WTC11 (cell line): ENCODE measurements at regions not wholly inside any gene's neighbourhood (a gene's known extent, or its start where the extent isn't known, plus 50 kb on each side); places are given as distances from the start of the nearest gene placed in this dataset.

ENCODE experiments used
- CTCF ChIP-seq: fragments of 200-600 bp; IDR thresholded peaks from 2 replicates; pipeline ENCODE4 v1.8.0; 2022; ENCODE audit warnings: antibody characterized with exemption
- MYBL2 ChIP-seq: sonication (generic); formaldehyde crosslinking; IDR thresholded peaks from 2 replicates; pipeline ENCODE4 v1.8.1; 2023; ENCODE audit warnings: mild to moderate bottlenecking, moderate library complexity, missing genetic modification reagents
- TEAD4 ChIP-seq: sonication (generic); formaldehyde crosslinking; IDR thresholded peaks from 2 replicates; pipeline ENCODE4 v1.8.0; 2022; ENCODE audit warnings: mild to moderate bottlenecking, missing genetic modification reagents
- ZBTB43 ChIP-seq: sonication (generic); formaldehyde crosslinking; IDR thresholded peaks from 2 replicates; pipeline ENCODE4 v1.8.1; 2023; ENCODE audit warnings: mild to moderate bottlenecking, missing genetic modification reagents
- TF ChIP-seq, protein P1 (sequence below): sonication (generic); formaldehyde crosslinking; IDR thresholded peaks from 2 replicates; pipeline ENCODE4 v1.8.1; 2023; ENCODE audit warnings: mild to moderate bottlenecking, moderate library complexity, missing genetic modification reagents
- TF ChIP-seq, protein P2 (sequence below): sonication (generic); formaldehyde crosslinking; IDR thresholded peaks from 2 replicates; pipeline ENCODE4 v1.8.1; 2023; ENCODE audit warnings: mild to moderate bottlenecking, missing genetic modification reagents, borderline replicate concordance
- TF ChIP-seq, protein P3 (sequence below): sonication (generic); formaldehyde crosslinking; IDR thresholded peaks from 2 replicates; pipeline ENCODE4 v1.8.1; 2023; ENCODE audit warnings: mild to moderate bottlenecking, missing genetic modification reagents
- TF ChIP-seq, protein P4 (sequence below): sonication (generic); formaldehyde crosslinking; IDR thresholded peaks from 2 replicates; pipeline ENCODE4 v1.8.1; 2022; ENCODE audit warnings: missing genetic modification reagents, borderline replicate concordance

- no peak for TF ChIP-seq ZBTB43
- TF ChIP-seq, protein P1, sequence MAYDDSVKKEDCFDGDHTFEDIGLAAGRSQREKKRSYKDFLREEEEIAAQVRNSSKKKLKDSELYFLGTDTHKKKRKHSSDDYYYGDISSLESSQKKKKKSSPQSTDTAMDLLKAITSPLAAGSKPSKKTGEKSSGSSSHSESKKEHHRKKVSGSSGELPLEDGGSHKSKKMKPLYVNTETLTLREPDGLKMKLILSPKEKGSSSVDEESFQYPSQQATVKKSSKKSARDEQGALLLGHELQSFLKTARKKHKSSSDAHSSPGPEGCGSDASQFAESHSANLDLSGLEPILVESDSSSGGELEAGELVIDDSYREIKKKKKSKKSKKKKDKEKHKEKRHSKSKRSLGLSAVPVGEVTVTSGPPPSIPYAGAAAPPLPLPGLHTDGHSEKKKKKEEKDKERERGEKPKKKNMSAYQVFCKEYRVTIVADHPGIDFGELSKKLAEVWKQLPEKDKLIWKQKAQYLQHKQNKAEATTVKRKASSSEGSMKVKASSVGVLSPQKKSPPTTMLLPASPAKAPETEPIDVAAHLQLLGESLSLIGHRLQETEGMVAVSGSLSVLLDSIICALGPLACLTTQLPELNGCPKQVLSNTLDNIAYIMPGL (CRISPR knock-in tag), result no peak
- TF ChIP-seq CTCF, result no peak
- TF ChIP-seq, protein P2, sequence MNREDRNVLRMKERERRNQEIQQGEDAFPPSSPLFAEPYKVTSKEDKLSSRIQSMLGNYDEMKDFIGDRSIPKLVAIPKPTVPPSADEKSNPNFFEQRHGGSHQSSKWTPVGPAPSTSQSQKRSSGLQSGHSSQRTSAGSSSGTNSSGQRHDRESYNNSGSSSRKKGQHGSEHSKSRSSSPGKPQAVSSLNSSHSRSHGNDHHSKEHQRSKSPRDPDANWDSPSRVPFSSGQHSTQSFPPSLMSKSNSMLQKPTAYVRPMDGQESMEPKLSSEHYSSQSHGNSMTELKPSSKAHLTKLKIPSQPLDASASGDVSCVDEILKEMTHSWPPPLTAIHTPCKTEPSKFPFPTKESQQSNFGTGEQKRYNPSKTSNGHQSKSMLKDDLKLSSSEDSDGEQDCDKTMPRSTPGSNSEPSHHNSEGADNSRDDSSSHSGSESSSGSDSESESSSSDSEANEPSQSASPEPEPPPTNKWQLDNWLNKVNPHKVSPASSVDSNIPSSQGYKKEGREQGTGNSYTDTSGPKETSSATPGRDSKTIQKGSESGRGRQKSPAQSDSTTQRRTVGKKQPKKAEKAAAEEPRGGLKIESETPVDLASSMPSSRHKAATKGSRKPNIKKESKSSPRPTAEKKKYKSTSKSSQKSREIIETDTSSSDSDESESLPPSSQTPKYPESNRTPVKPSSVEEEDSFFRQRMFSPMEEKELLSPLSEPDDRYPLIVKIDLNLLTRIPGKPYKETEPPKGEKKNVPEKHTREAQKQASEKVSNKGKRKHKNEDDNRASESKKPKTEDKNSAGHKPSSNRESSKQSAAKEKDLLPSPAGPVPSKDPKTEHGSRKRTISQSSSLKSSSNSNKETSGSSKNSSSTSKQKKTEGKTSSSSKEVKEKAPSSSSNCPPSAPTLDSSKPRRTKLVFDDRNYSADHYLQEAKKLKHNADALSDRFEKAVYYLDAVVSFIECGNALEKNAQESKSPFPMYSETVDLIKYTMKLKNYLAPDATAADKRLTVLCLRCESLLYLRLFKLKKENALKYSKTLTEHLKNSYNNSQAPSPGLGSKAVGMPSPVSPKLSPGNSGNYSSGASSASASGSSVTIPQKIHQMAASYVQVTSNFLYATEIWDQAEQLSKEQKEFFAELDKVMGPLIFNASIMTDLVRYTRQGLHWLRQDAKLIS (CRISPR knock-in tag), result no peak
- TF ChIP-seq, protein P3, sequence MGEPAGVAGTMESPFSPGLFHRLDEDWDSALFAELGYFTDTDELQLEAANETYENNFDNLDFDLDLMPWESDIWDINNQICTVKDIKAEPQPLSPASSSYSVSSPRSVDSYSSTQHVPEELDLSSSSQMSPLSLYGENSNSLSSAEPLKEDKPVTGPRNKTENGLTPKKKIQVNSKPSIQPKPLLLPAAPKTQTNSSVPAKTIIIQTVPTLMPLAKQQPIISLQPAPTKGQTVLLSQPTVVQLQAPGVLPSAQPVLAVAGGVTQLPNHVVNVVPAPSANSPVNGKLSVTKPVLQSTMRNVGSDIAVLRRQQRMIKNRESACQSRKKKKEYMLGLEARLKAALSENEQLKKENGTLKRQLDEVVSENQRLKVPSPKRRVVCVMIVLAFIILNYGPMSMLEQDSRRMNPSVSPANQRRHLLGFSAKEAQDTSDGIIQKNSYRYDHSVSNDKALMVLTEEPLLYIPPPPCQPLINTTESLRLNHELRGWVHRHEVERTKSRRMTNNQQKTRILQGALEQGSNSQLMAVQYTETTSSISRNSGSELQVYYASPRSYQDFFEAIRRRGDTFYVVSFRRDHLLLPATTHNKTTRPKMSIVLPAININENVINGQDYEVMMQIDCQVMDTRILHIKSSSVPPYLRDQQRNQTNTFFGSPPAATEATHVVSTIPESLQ, result no peak
- TF ChIP-seq TEAD4 (CRISPR knock-in tag), result no peak
- no peak for TF ChIP-seq MYBL2
- TF ChIP-seq, protein P4, sequence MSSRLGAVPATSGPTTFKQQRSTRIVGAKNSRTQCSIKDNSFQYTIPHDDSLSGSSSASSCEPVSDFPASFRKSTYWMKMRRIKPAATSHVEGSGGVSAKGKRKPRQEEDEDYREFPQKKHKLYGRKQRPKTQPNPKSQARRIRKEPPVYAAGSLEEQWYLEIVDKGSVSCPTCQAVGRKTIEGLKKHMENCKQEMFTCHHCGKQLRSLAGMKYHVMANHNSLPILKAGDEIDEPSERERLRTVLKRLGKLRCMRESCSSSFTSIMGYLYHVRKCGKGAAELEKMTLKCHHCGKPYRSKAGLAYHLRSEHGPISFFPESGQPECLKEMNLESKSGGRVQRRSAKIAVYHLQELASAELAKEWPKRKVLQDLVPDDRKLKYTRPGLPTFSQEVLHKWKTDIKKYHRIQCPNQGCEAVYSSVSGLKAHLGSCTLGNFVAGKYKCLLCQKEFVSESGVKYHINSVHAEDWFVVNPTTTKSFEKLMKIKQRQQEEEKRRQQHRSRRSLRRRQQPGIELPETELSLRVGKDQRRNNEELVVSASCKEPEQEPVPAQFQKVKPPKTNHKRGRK (CRISPR knock-in tag), result no peak
These were observed 161.4 kb upstream of the PACRGL start for GRCh38 chr4:20538905-20539304.
